ENCODE measurements at regions not wholly inside any gene's neighbourhood (a gene's known extent, or its start where the extent isn't known, plus 50 kb on each side); places are given as distances from the start of the nearest gene placed in this dataset.

- TF ChIP-seq IRF3 (IDR thresholded peaks at IDR 0.05) (no peak), ZNF384 (IDR thresholded peaks at IDR 0.05; ENCODE audit: borderline replicate concordance, low read depth, low read length) (no peak), TCF3 (IDR thresholded peaks at IDR 0.05; ENCODE audit: borderline replicate concordance, insufficient read depth, low read depth, low read length) (no peak), ZBTB40 (IDR thresholded peaks at IDR 0.05; ENCODE audit: borderline replicate concordance) (no peak), ZBTB4 (CRISPR knock-in tag; IDR thresholded peaks at IDR 0.05) (no peak), ZSCAN29 (IDR thresholded peaks at IDR 0.05) (no peak), POLR2AphosphoS5 (IDR thresholded peaks at IDR 0.05; ENCODE audit: low read length) (no peak), EZH2 (IDR thresholded peaks at IDR 0.05; ENCODE audit: borderline replicate concordance, control insufficient read depth, low read depth, low read length) (no peak), CREB1 (IDR thresholded peaks at IDR 0.05; ENCODE audit: low read depth) (no peak), E2F4 (IDR thresholded peaks at IDR 0.05; ENCODE audit: low read depth, low read length) (no peak), RCOR1 (conservative IDR thresholded peaks at IDR 0.05; ENCODE audit: low read depth, low read length) (no peak), BCL11A (IDR thresholded peaks at IDR 0.05; ENCODE audit: low read depth, low read length) (no peak), CTCF (IDR thresholded peaks at IDR 0.05 in 2 of 3, conservative IDR thresholded peaks at IDR 0.05 in 1 of 3; ENCODE audit: control insufficient read depth in 2 of 3, extremely low read depth in 1 of 3, insufficient read depth in 1 of 3, low read depth in 3 of 3, low read length in 3 of 3) (no peak), PAX5 (IDR thresholded peaks at IDR 0.05; ENCODE audit: borderline replicate concordance, low read depth, low read length) (no peak)
Observed at GRCh38 chr16:11470676-11471415, 115.9 kb downstream of the LITAF start (continued).

Data from GM12878 (cell line).